Left kidney (tissue), 1 donor: ENCODE measurements at regions not wholly inside any gene's neighbourhood (a gene's known extent, or its start where the extent isn't known, plus 50 kb on each side); places are given as distances from the start of the nearest gene placed in this dataset.

Experiments used
- DNase-seq: peaks from one replicate; pipeline ENCODE4 v3.0.0-alpha.2; 2013

DNA sequence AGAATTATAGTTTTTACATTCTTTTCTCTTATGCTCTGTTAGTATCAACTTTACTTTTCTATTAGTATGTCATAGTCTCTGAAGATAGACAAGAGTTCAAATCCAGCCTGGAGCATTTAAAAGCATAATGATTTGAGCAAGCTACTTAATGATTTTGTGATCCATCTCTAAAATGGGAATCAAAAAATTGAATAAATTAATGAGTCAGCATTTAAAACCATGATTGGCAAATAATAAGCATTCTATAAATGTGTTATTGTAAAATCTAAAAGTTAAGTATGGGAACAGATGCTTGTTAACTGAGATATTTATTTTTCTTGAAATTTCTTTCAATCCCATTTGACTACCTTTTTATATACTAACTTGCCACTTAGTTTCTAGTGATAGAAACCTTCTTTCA, 391.6 kb downstream of the PCDH7 start:
- DNase-seq: no peak

- DNase-seq: no peak
Observed at GRCh38 chr4:31114816-31115215, 394.6 kb downstream of the PCDH7 start.

- no peak for DNase-seq
Observed at GRCh38 chr4:31124008-31124585, 403.9 kb downstream of the PCDH7 start.

DNA sequence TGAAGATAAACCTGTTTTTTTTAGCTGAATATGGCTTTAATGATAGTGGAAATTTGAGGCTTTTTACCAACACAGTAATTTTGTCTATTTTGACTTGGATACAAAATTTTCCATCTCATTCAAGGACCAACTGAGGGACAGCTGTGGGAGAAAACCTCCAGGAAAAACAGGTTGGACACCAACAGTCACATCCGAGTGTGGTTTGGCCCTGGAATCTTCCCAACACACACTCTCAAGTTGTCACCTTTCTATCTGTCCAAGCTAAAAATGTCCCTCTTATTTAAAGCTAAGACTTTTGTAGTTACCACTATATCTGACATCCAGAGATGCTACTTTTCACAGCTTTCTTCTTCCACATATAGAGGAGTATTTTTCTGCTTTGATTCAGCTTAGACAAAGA, 404.9 kb downstream of the PCDH7 start:
- no peak for DNase-seq

GRCh38 chr4:31125496-31125895, 405.3 kb downstream of the PCDH7 start:
- no peak for DNase-seq

DNA sequence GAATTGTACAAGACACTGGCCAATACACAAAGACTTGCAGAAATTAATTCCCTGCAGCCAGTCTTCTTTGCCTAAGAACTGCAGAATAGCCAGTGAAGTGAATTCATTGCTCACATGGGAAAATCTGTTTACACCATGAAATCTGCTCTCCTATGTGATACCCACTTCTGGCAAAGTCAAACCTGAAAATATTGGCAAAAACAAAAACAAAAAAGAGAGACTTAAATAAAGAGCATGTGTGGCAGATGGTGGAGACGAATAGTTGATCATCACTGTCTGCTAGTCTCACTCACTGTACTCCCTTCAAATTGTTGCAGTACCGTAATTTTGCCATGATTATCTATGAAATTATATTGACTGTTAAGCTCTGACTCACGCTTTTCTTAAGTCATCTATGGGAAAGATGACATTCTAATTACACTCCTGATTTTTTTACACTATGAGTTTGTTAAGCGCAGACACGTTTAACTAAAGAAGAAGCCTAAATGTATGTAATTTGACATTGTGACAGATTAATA, 406.8 kb downstream of the PCDH7 start:
- no peak for DNase-seq

DNA sequence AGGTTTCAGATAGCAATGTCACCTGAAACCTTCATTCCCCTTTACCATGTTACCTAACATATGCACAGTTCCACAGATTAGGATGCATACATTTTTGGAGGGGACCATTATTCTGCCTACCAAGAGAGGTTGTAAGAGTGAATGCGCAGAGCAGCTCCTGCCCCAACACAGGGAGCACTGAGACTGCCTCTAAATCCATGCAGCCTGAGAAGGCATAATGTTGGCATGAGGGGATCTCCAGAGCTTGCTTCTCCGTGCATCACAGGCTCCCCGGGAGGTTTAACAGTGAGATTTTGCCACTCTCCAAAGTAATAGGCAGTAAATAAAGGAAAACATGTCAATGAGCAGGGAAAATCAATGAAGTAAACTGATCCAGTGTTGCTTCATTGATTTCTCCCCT, 410.8 kb downstream of the PCDH7 start:
- DNase-seq: no peak

DNA sequence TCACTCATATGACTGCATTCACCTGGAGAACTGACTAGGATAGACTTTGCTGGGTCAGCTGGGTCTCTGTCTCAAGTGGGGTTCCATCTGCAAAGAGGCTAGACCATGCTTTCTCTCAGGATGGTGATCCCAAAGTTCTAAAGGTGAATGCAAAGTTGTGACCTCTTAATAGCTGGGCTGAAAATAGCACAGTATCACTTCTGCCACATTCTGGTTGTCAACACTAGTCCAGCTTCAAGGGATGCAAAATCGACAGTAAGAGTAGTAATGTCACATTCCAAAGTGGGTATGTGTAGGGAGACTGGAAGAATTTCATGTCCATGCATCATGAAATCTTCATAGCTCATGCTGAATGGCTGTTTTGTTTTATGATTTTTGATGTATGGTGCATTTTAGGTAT, 414.6 kb downstream of the PCDH7 start:
- DNase-seq: no peak

DNA sequence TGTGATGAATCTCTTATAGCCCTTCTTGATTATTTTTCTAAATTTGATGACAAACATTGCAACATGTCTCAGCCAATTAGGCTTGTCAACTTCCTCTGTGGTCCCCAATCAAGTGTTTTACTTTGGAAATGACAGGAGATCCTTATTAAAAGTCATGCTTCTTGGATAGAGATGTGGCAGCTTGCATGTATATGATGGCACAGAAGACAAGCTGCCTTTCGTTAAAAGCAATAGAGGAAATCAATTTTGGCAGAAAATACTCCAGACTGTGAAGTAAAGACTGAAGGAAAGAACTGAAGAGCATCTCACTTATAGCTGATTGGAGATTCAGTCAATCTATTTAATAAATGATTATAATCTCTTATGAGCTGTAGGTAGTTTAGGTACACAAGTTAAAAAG, 419.6 kb downstream of the PCDH7 start:
- no peak for DNase-seq

- no peak for DNase-seq
Observed at GRCh38 chr4:31141095-31141831, 421.1 kb downstream of the PCDH7 start.

DNA sequence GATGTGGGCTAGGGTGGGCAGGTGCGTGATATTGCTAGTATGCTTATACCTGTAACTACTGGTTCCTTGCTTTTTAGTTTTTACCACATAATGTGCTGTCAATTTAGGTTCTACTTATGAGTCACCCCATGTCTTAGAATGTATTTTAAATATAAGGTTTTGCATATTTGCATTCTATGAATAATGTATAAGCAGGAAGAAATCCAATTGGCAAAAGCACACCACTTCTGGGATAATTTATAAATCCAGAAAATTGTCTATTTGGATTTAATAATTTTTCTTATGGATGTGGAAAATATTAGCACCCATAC, 421.6 kb downstream of the PCDH7 start:
- DNase-seq: no peak

DNA sequence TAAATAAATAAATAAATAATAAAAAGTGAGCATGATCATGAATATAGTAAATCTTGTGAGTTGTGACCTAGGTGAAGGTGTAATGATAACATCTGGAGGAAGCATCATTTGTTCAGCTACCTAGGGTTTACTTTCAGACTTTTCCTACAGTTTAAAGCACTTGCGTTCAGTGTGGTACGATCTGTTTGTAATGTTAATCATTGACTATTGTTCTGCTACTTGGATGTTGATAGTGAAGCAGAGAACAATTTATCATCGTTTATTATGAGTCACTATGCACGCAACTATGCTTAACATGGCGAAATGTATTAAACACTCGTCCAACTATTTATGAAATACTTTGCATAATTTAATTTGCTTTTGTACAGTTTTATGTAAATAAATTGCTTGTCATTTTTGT, 426.2 kb downstream of the PCDH7 start:
- no peak for DNase-seq

- DNase-seq: no peak
Observed at GRCh38 chr4:31148990-31149389, 428.8 kb downstream of the PCDH7 start.

DNA sequence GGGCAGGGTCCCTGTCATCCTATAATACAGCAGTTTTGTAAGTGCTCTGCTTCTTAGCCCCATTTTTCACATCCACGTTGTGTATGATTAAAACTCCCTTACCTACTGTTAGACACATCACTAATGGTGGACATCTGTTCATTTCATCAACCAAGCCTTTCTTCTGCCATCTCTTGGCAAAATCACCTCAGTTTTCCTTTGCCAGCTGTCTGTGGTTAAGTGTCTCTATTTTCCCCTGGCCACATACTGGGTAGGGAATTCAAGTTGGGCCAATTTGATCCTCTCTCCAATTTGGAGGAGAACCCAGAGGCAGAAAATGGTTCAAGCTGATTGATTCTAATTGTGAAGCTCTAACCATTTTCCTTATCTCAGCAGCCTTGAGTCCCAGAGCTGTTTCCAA, 436.1 kb downstream of the PCDH7 start:
- no peak for DNase-seq

- no peak for DNase-seq
Observed at GRCh38 chr4:31160146-31160545, 440.0 kb downstream of the PCDH7 start.

DNA sequence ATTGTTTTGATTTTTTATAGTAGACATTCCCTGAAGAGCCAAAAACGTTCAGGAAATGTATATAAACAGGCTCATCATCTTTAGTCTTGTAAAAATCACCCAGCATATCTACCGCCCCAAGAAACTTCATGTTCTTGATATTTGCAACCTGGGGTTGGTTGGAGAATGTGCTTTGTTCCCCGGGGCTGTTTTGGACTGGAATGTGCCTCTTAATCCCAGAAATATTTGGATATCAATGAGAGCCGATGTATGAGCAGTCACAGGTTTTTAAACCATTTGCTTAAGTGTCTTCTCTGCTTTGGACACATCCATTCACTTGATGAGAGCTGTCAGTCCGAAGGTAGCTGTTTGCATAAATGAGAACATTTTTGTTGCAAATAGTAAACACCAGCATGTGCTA, 449.7 kb downstream of the PCDH7 start:
- no peak for DNase-seq

DNA sequence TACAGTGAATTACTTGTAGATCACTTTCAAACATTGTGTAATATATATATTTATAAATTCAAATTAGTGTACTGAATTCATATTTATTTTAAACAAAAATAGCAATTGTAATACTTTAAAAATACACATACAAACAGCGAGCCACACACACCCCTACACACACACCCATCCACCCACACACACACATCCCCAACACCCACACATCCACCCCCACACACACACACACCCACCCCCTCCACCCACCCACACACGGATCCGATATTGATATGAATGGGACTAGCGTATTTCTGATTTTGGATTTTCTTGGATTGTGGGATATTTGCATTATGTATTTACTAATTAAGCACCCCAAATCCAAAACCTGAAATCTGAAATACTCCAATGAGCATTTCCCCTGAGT, 451.2 kb downstream of the PCDH7 start:
- no peak for DNase-seq

DNA sequence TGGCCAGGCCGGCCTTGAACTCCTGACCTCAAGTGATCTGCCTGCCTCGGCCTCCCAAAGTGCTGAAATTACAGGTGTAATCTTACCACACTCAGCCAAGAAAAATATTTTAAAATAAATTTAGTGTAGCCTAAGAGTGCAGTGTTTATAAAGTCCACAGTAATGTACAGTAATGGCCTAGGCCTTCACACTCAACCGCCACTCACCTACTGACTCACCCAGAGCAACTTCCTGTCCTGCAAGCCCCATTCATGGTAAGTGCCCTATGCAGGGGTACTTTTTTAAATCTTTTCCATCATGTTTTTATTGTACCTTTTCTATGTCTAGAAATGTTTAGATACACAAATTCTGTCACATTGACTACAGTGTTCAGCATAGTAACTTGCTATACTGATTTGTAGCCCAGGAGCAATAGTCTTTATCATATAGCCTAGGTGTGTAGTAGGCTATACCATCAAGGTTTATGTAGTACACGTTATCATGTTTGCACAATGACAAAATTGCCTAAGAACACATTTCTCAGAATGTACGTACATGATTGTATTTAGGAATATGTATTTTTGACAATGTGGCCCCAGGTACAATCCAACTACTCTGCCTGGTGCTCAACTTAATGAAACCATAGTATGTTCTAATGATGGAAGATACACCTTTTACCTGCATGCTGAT, 455.2 kb downstream of the PCDH7 start:
- no peak for DNase-seq

- DNase-seq: no peak
Observed at GRCh38 chr4:31183256-31183655, 463.1 kb downstream of the PCDH7 start.

DNA sequence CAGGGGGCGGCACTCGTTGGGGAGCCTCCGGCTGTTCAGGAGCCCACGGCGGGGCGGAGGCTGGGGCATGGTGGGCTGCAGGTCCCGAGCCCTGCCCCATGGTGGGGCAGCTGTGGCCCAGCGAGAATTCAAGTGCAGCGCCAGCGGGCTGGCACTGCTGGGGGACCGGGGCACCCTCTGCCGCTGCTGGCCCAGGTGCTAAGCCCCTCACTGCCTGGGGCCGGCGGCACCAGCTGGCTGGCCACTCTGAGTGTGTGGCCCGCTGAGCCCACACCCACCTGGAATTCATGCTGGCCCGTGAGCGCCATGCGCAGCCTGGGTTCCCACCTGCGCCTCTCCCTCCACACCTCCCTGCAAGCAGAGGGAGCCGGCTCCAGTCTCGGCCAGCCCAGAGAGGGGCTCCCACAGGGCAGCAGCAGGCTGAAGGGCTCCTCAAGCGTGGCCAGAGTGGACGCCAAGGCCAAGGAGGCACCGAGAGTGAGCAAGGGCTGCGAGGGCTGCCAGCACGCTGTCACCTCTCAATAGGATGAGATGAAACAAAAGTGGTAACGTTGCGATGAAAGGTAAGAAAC, 464.9 kb downstream of the PCDH7 start:
- no peak for DNase-seq

- no peak for DNase-seq
Observed at GRCh38 chr4:31187979-31188378, 467.8 kb downstream of the PCDH7 start.

- no peak for DNase-seq
Observed at GRCh38 chr4:31189938-31190337, 469.8 kb downstream of the PCDH7 start.

DNA sequence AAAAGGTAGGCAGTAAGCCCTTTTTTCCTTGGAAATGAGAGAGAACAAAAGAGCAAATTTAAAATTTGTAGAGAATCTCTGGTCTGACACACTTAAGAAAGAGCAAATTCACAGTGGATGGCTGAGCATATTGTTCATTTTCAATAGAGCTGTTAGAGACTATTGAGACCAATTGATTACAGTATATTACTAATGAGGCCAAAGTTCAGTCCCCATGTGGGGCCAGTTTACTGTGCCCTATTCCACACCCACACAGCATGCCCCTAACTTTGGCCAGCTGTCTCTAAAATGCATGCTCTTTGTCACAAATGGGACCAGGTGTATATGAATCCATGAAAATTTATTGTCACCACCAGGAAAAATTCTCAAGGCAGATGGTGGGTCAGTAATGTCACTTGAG, 470.5 kb downstream of the PCDH7 start:
- DNase-seq: no peak
